SK-N-SH (cell line): ENCODE measurements at regions not wholly inside any gene's neighbourhood (a gene's known extent, or its start where the extent isn't known, plus 50 kb on each side); places are given as distances from the start of the nearest gene placed in this dataset.

Experiments used
- CTCF ChIA-PET: fragments of 300-600, 350-600 bp; formaldehyde crosslinking; extraction: SDS; loops from one replicate; lab custom pipeline; 2021; lab: Yijun Ruan, JAX
- POLR2A ChIA-PET: fragments of 350-600 bp; sonication (Branson Sonifier 250); formaldehyde crosslinking; extraction: SDS; loops from one replicate; lab custom pipeline; 2020; ENCODE audit warnings: antibody characterized with exemption, inconsistent platforms; lab: Yijun Ruan, JAX
- DNase-seq: peaks from one replicate; pipeline ENCODE4 v3.0.0; 2012
- H2AFZ ChIP-seq: fragments of 200-600 bp; sonication (generic); 2 replicates; pipeline ENCODE4 v1.8.1; 2016; ENCODE audit warnings: antibody characterized with exemption, mild to moderate bottlenecking, low read depth
- H3F3A ChIP-seq: fragments of 200-600 bp; sonication (generic); replicated peaks from 2 replicates; pipeline ENCODE3; 2016; ENCODE audit warnings: antibody characterized with exemption, mild to moderate bottlenecking; ENCODE audit not compliant: insufficient read depth
- H3K27ac ChIP-seq, 2 experiments: fragments of 200-500 bp in 1 of 2; fragments of 200-600 bp in 1 of 2; sonication (Bioruptor generic) in 1 of 2; sonication (generic), shearing (Covaris generic) in 1 of 2; 2 replicates each; pipeline versions ENCODE4 v1.5.1 to v1.6.1; 2014 to 2016; ENCODE audit warnings: low read depth in 2 of 2, inconsistent platforms in 1 of 2, low read length in 1 of 2, mild to moderate bottlenecking in 1 of 2, mixed read lengths in 1 of 2
- H3K27me3 ChIP-seq: fragments of 200-600 bp; sonication (generic), shearing (Covaris generic); 2 replicates; pipeline ENCODE4 v1.6.1; 2016; ENCODE audit warnings: mixed run types; ENCODE audit not compliant: insufficient read depth
- H3K36me3 ChIP-seq, 2 experiments: fragments of 200-500 bp in 1 of 2; fragments of 200-600 bp in 1 of 2; sonication (Bioruptor generic) in 1 of 2; sonication (generic) in 1 of 2; replicated peaks in 1 of 2; 2 replicates each; pipeline versions ENCODE3 to v1.5.1; 2014 to 2016; ENCODE audit warnings: low read length in 1 of 2, mild to moderate bottlenecking in 1 of 2; ENCODE audit not compliant: insufficient read depth in 2 of 2, control insufficient read depth in 1 of 2
- H3K4me1 ChIP-seq, 2 experiments: fragments of 200-500 bp in 1 of 2; fragments of 200-600 bp in 1 of 2; sonication (Bioruptor generic) in 1 of 2; sonication (generic), shearing (Covaris generic) in 1 of 2; 2 replicates each; pipeline versions ENCODE4 v1.5.1 to v1.6.1; 2014 to 2016; ENCODE audit warnings: low read depth in 1 of 2, low read length in 1 of 2, mixed run types in 1 of 2; ENCODE audit not compliant: insufficient read depth in 2 of 2, control insufficient read depth in 1 of 2
- H3K4me2 ChIP-seq: fragments of 200-600 bp; sonication (generic), shearing (Covaris generic); 2 replicates; pipeline ENCODE4 v1.6.1; 2017; ENCODE audit warnings: mixed run types
- H3K4me3 ChIP-seq, 2 experiments: fragments of 200-500 bp in 1 of 2; fragments of 200-600 bp in 1 of 2; sonication (Bioruptor generic) in 1 of 2; sonication (generic), shearing (Covaris generic) in 1 of 2; 2 replicates each; pipeline versions ENCODE4 v1.5.1 to v1.8.1; 2014 to 2016; ENCODE audit warnings: low read depth in 2 of 2, inconsistent platforms in 1 of 2, low read length in 1 of 2, mild to moderate bottlenecking in 1 of 2, mixed read lengths in 1 of 2, moderate library complexity in 1 of 2
- H3K79me2 ChIP-seq: fragments of 200-600 bp; sonication (generic); 2 replicates; pipeline ENCODE4 v1.8.1; 2017; ENCODE audit warnings: mild to moderate bottlenecking; ENCODE audit not compliant: insufficient read depth
- H3K9ac ChIP-seq: fragments of 200-600 bp; sonication (generic); 2 replicates; pipeline ENCODE4 v1.6.1; 2017; ENCODE audit warnings: mixed run types
- H3K9me2 ChIP-seq: fragments of 200-600 bp; sonication (generic); 2 replicates; pipeline ENCODE4 v1.6.1; 2017; ENCODE audit warnings: mixed run types
- H3K9me3 ChIP-seq: fragments of 200-600 bp; sonication (generic); 2 replicates; pipeline ENCODE4 v1.6.1; 2017; ENCODE audit warnings: mixed run types, mild to moderate bottlenecking, moderate library complexity
- H4K20me1 ChIP-seq: fragments of 200-600 bp; sonication (generic); 2 replicates; pipeline ENCODE4 v1.6.1; 2017; ENCODE audit warnings: mild to moderate bottlenecking, mixed run types; ENCODE audit not compliant: insufficient read depth
- ELF1 ChIP-seq: IDR thresholded peaks from 2 replicates; pipeline ENCODE4 v1.4.0; 2012
- EP300 ChIP-seq, 2 experiments: IDR thresholded peaks; 2 replicates each; pipeline versions ENCODE4 v1.4.0 to v1.6.1; 2012; ENCODE audit warnings: borderline replicate concordance in 1 of 2, low read depth in 1 of 2, low read length in 1 of 2
- EZH2phosphoT487 ChIP-seq: fragments of 200-600 bp; sonication (generic); IDR thresholded peaks from 2 replicates; pipeline ENCODE4 v1.6.1; 2017; ENCODE audit warnings: low read depth, mixed run types, mild to moderate bottlenecking, antibody characterized with exemption, moderate library complexity, borderline replicate concordance
- IRF3 ChIP-seq: fragments of 150-350 bp; IDR thresholded peaks from 2 replicates; pipeline ENCODE4 v1.6.1; 2016; ENCODE audit warnings: mild to moderate bottlenecking, low read depth, low read length
- JUND ChIP-seq: IDR thresholded peaks from 2 replicates; pipeline ENCODE4 v1.4.0; 2012
- NFIC ChIP-seq: IDR thresholded peaks from 2 replicates; pipeline ENCODE4 v1.4.0; 2012; ENCODE audit warnings: borderline replicate concordance
- POLR2AphosphoS5 ChIP-seq: IDR thresholded peaks from 2 replicates; pipeline ENCODE4 v1.6.1; 2012; ENCODE audit warnings: low read depth, low read length
- SIN3A ChIP-seq: IDR thresholded peaks from 2 replicates; pipeline ENCODE4 v1.6.1; 2012; ENCODE audit warnings: low read depth, mild to moderate bottlenecking, low read length, moderate library complexity, borderline replicate concordance
- TAF1 ChIP-seq: IDR thresholded peaks from 2 replicates; pipeline ENCODE4 v1.6.1; 2012; ENCODE audit warnings: low read depth, mild to moderate bottlenecking, low read length, moderate library complexity, borderline replicate concordance
- USF1 ChIP-seq: IDR thresholded peaks from 2 replicates; pipeline ENCODE4 v1.4.0; 2012; ENCODE audit warnings: low read depth, borderline replicate concordance
- YY1 ChIP-seq: IDR thresholded peaks from 2 replicates; pipeline ENCODE4 v1.4.0; 2012; ENCODE audit warnings: low read depth, mild to moderate bottlenecking
- WGBS: methylation state at CpG from one replicate; pipeline ENCODE4 v1.1.6; 2017; ENCODE audit warnings: low lambda C conversion rate; 5-methylcytosine and 5-hydroxymethylcytosine counted together
- small RNA-seq, 7 experiments: library from RNA; depleted of rRNA; stranded (forward); fragments of <200 nt; gene quantifications; one replicate each; pipeline ENCODE3, GENCODE V24; 2012
- TF ChIP-seq, protein P1 (sequence below): IDR thresholded peaks from 2 replicates; pipeline ENCODE4; 2012
- TF ChIP-seq, protein P2 (sequence below): fragments of 150-350 bp; IDR thresholded peaks from 2 replicates; pipeline ENCODE4 v1.6.1; 2017; ENCODE audit warnings: antibody characterized with exemption, low read length, low read depth, borderline replicate concordance
- TF ChIP-seq, protein P3 (sequence below): fragments of 200-600 bp; sonication (generic); IDR thresholded peaks from 2 replicates; pipeline ENCODE4 v1.6.1; 2017; ENCODE audit warnings: antibody characterized with exemption, mild to moderate bottlenecking, moderate library complexity

DNA sequence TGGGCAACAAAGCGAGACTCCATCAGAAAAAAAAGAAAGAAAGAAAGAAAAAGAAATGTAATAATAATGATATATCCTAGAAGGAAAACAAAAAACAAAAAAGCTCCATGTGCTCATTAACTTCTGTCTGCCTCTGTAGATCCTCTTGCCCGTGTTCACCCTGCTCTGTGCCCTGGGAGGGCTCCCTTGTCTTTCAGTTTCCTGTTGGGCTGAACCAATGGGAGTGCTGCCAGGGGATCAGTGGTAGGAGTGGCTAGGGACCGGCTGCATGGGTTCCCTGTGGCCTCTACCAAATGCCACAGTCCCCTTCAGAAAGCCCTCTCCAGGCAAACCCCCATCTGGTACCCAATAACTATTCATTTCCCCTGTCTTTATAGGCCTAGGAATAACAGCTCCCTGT is 51.8 kb upstream of the PARD3 start:
- Histone ChIP-seq H3K9ac (no peak overlapping the region), H3K9me2 (no peaks in the 10 kb centered on the region), H2AFZ (no peak overlapping the region), H3K4me3 (no peak overlapping the region), H3K36me3 (no peaks in the 10 kb centered on the region), H3K27ac (no peak overlapping the region), H3K4me1 (no peaks in the 10 kb centered on the region; a peak in 1 of 4 replicates), H3K9me3 (no peaks in the 10 kb centered on the region), H3K79me2 (no peaks in the 10 kb centered on the region), H3F3A (no peaks in the 10 kb centered on the region), H3K27me3 (no peaks in the 10 kb centered on the region; the same call in 1 of the 2 replicates), H3K4me2 (no peak overlapping the region), H4K20me1 (no peaks in the 10 kb centered on the region)
- TF ChIP-seq EZH2phosphoT487 (no peak), TAF1 (no peak), EP300 (IDR thresholded peaks at IDR 0.05; ENCODE audit: borderline replicate concordance in 1 of 2, low read depth in 1 of 2, low read length in 1 of 2) (no peak), ELF1 (no peak), IRF3 (no peak), JUND (no peak), SIN3A (no peak), NFIC (no peak), YY1 (no peak), USF1 (no peak), POLR2AphosphoS5 (no peak)
- TF ChIP-seq, protein P1, sequence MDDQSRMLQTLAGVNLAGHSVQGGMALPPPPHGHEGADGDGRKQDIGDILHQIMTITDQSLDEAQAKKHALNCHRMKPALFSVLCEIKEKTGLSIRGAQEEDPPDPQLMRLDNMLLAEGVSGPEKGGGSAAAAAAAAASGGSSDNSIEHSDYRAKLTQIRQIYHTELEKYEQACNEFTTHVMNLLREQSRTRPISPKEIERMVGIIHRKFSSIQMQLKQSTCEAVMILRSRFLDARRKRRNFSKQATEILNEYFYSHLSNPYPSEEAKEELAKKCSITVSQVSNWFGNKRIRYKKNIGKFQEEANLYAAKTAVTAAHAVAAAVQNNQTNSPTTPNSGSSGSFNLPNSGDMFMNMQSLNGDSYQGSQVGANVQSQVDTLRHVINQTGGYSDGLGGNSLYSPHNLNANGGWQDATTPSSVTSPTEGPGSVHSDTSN: no peak
- TF ChIP-seq, protein P2, sequence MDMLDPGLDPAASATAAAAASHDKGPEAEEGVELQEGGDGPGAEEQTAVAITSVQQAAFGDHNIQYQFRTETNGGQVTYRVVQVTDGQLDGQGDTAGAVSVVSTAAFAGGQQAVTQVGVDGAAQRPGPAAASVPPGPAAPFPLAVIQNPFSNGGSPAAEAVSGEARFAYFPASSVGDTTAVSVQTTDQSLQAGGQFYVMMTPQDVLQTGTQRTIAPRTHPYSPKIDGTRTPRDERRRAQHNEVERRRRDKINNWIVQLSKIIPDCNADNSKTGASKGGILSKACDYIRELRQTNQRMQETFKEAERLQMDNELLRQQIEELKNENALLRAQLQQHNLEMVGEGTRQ: no peak
- TF ChIP-seq, protein P3, sequence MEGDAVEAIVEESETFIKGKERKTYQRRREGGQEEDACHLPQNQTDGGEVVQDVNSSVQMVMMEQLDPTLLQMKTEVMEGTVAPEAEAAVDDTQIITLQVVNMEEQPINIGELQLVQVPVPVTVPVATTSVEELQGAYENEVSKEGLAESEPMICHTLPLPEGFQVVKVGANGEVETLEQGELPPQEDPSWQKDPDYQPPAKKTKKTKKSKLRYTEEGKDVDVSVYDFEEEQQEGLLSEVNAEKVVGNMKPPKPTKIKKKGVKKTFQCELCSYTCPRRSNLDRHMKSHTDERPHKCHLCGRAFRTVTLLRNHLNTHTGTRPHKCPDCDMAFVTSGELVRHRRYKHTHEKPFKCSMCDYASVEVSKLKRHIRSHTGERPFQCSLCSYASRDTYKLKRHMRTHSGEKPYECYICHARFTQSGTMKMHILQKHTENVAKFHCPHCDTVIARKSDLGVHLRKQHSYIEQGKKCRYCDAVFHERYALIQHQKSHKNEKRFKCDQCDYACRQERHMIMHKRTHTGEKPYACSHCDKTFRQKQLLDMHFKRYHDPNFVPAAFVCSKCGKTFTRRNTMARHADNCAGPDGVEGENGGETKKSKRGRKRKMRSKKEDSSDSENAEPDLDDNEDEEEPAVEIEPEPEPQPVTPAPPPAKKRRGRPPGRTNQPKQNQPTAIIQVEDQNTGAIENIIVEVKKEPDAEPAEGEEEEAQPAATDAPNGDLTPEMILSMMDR: no peak
- DNase-seq: no peak
- WGBS: 64% methylated on average over 3 of the region's 3 CpGs
- POLR2A ChIA-PET: no interaction called here
- CTCF ChIA-PET: interaction anchor here (1.3 kb wide), 1 partner anchor 10 kb away, joined by 3 read pairs; no protein-coding TSS in a partner anchor

Small RNA genes lying in the stretch of these regions (small RNA-seq; reads per million reads assigned to genes)
- gene RNU6-193P: 0 reads per million in 7 experiments
- 0 to 0.10 (median 0) reads per million in 7 experiments for gene RNU6-847P
- 0 reads per million in 7 experiments for gene SS18L2P1
